Fibroblast of peridontal ligament (primary cell): ENCODE measurements at regions not wholly inside any gene's neighbourhood (a gene's known extent, or its start where the extent isn't known, plus 50 kb on each side); places are given as distances from the start of the nearest gene placed in this dataset.
"Not testable (repeated sequence)": the region's sequence is repeated elsewhere in the genome, so short reads cannot be mapped to it uniquely, and the experiment has no call there.

Experiments
- DNase-seq: peaks from one replicate; pipeline ENCODE4 v3.0.0-alpha.2; 2010; ENCODE audit errors: extremely low read depth

DNA sequence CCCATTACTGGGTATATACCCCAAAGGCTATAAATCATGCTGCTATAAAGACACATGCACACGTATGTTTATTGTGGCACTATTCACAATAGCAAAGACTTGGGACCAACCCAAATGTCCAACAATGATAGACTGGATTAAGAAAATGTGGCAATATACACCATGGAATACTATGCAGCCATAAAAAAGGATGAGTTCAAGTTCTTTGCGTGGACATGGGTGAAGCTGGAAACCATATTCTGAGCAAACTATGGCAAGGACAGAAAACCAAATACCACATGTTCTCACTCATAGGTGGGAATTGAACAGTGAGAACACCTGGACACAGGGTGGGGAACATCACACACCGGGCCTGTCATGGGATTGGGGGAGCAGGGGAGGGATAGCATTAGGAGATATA is 54.4 kb upstream of the MUCL1 start:
- not testable (repeated sequence) for DNase-seq

- no peak for DNase-seq
These were observed 55.7 kb upstream of the MUCL1 start for GRCh38 chr12:54798651-54799050.

DNA sequence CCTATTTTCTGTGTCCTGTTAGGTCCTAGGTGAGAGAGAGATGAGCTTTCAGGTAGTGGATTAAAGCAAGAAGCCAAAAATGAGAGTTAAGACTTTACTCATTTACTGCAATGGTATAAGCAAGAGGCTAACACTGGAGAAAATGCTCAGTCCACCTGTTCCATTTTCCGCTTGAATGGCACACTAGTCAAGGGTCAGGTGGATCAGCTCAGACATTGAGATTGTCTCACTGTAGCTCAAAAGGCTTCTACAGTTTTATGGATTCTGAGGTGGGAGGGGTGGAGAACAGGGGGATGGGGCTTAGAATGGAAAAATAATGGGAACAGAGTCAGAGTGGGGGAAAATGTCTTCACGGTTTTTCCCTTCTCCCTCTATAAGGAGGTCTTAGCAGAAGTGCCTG is 57.3 kb upstream of the MUCL1 start:
- DNase-seq, result no peak

DNA sequence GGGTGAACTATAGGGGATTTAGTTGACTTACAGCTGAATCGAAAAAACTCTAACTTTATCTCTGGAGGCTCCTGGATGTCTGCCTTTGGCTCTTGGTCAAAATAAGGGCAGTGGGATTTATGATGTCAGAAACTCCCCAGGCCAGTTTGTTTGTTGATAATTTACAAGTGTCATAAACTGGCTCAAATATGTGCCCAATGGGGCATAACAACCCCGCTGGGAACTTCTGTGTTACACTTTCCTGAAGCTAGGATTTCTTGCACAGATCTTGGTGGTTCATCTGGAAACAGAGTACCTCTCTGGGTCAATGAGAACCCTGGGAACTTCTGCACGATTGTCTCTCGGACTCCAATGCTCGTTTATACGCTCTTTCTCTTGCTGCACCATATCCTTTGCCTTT is 58.7 kb upstream of the MUCL1 start:
- DNase-seq, result no peak

GRCh38 chr12:54786081-54786480 is 68.2 kb upstream of the MUCL1 start:
- DNase-seq, result no peak

GRCh38 chr12:54784115-54784514 is 70.2 kb upstream of the MUCL1 start:
- DNase-seq, result no peak

DNA sequence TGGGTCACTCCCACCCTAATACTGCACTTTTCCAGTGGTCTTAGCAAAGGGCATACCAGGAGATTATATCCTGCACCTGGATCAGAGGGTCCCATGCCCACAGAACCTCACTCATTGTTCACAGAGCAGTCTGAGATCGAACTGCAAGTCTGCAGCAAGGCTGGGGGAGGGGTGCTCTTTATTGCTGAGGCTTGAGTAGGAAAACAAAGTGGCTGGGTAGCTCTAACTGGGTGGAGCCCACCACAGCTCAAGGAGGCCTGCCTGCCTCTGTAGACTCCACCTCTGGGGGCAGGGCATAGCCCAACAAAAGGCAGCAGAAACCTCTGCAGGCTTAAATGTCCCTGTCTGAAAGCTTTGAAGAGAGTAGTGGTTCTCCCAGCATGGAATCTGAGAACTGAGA is 77.3 kb upstream of the MUCL1 start:
- DNase-seq, result not testable (repeated sequence)

DNA sequence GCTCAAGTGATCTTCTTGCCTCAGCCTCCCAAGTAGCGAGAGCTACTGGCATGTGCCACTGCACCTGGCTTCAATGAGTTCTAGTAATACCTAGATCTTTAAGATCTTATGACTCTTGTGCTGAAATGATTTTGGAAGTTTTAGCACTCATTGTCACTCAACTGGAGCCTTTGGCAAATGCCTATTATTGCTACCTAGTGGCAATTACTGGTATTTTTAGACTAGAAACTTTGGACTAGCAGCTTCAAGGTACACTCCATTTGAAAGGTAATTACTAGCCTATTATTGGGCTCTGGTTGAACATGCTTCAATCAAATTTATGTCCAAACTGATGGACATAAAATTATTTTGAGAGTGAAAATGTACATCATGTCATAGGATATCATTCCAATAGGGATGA is 80.7 kb upstream of the MUCL1 start:
- no peak for DNase-seq

GRCh38 chr12:54765652-54766051 is 88.7 kb upstream of the MUCL1 start:
- no peak for DNase-seq

- DNase-seq, result no peak
These were observed 91.9 kb upstream of the MUCL1 start for GRCh38 chr12:54762390-54762789.

DNA sequence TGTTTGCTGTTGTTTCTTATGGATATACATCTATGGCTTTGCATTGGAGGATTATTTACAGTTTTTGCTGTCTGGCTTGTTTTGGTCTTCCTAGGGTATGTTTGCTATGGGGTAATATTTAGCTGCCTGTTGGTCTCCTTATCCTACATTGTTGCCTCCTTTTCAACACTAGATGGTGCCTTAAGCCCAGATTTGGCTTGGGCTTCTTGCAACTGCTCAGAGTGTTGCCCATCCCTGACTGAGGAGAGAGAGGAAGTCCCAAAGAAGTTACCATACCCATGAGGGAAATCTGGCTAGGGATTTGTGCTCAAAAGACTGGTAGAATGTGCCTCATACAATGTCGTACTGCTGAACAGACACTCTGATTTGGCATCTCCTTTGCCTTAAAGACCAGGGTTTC is 94.6 kb upstream of the MUCL1 start:
- no peak for DNase-seq

DNA sequence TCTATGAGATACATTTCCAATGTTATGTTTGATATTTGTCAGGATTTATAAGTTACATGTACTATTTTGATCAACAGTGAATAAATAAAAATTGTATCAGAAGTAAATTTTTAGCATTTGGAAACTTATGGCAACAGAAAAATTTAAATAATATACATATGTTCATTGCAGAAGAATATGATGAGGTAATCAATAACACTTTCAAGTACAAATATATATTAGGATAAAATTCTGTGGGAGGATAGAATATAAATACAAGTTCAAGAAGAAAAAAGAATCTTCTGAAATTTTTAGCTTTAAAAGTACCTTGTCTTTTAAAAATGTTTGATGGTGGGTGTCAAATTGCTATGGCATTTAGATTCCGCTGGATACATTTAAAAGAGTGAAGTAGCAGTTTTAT is 102.8 kb upstream of the MUCL1 start:
- DNase-seq, result no peak

GRCh38 chr12:54749191-54749818 is 101.1 kb upstream of the DCD start:
- DNase-seq, result peak; percentile 66

DNA sequence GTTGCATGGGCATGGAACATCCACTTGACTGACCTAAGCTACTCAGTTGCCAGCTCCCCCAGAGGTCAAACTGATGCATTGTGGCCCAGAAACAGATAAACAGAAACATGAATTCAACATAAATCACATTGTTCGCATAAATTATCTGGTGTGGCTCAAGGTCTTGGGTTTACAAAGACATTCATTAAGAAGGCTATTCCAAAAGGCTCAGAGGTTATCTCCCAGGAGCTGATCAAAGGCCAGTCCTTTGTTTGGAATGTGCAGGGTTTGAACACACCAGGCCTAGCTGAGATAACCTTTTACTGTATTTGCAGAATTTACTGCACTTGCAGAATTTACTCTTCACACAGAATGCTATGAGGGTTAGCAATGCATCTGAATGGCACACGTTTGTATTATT is 96.4 kb upstream of the DCD start:
- DNase-seq, result no peak

DNA sequence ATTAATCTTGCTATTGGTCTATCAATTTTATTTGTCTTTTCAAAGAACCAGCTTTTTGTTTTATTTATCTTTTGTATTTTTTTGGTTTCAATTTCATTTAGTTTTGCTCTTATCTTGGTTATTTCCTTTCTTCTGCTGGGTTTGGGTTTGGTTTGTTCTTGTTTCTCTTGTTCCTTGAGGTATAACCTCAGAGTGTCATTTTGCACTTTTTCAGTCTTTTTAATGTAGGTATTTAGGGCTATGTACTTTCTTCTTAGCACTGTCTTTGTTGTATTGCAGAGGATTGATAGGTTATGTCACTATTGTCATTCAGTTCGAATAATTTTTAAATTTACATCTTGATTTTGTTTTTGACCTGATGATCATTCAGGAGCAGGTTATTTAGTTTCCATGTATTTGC is 92.7 kb upstream of the DCD start:
- no peak for DNase-seq

- no peak for DNase-seq
These were observed 88.4 kb upstream of the DCD start for GRCh38 chr12:54736549-54736948.

GRCh38 chr12:54734196-54734950 is 86.2 kb upstream of the DCD start:
- no peak for DNase-seq

DNA sequence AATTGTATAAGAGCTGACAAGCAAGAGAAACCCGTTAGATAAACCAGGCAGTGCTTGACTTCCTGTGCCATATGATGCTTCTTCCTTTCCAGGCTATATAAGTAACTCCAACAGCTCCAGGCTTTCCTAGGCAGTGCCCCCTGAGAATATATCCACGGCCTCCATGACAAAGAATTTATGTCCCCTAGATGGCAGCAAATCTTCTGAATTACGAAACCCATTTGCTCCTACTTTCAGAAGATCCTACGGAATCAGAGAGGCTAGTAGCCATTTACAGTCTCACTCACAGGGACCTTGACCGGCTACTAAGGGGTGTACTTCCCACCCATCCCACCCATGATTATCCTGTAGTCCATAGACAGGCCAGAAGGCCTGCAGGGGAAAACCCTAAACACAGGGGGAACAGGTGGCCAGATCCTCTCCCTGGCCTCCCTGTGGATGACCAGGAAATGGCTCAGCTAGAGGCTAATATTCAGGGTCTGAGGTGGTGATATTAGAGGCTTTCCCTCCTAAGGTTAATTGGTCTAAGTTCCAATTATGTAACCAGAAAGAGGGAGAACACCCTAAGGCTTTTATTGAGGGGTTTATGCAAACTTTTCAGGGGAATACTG is 77.2 kb upstream of the DCD start:
- no peak for DNase-seq

DNA sequence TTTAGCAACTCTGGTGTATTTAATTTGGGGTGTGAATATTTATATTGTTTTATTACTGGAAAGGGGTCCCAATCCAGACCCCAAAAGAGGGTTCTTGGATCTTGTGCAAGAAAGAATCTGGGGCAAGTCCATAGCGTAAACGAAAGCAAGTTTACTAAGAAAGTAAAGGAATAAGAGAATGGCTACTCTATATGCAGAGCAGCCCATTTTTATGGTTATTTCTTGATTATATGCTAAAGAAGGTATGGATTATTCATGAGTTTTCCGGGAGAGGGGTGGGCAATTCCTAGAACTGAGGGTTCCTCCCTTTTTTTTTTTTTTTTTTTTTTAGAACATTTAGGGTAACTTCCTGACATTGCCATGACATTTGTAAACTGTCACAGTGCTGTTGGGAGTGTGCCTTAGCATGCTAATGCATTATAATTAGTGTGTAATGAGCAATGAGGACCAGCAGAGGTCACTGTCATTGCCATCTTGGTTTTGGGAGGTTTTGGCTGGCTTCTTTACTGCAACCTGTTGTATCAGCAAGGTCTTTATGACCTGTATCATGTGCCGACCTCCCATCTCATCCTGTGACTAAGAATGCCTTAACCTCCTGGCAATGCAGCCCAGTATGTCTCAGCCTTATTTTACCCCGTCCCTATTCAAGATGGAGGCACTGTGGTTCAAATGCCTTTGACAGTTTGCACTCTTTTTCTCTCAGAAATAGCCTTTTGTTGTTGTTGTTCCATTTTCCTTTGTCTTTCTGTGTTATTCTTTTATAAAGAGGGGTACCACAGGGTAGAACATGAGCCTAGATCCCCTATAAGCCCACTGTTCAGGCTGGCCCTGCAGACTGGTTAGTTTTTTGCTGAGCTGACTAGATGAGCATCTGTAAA is 75.5 kb upstream of the DCD start:
- DNase-seq, result peak; percentile 2

GRCh38 chr12:54721312-54721711 is 73.1 kb upstream of the DCD start:
- no peak for DNase-seq

GRCh38 chr12:54719691-54720090 is 71.5 kb upstream of the DCD start:
- DNase-seq, result no peak

DNA sequence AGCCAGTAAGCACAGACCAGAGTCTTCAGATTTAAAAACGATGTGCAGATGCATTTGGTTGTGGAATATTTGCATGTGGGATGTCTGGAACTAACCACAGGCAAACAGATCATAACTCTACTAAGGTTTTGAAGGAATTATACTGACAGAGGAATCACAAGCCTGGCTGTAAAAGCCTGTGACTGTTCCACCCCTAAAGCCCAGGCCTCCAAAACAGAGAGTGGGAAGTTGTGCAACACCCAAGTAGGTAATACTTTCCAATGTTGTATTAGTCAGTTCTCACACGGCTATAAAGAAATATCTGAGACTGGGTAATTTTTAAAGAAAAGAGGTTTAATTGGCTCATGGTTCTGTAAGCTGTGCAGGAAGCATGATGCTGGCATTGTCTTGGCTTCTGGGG is 68.1 kb upstream of the DCD start:
- DNase-seq, result no peak
